ENCODE measurements at regions not wholly inside any gene's neighbourhood (a gene's known extent, or its start where the extent isn't known, plus 50 kb on each side); places are given as distances from the start of the nearest gene placed in this dataset.
A peak's percentile ranks its signal among the peaks of the same experiment; 100 is the strongest.

GRCh38 chr12:124504273-124505000 lies 63.0 kb downstream of the NCOR2 start:
- DNase-seq: no peak

GRCh38 chr12:124503305-124503704 lies 64.1 kb downstream of the NCOR2 start:
- DNase-seq: no peak

GRCh38 chr12:124502379-124502778 lies 65.0 kb downstream of the NCOR2 start:
- no peak for DNase-seq

- DNase-seq: no peak
These were observed 65.6 kb downstream of the NCOR2 start for GRCh38 chr12:124501827-124502226.

- DNase-seq: no peak
These were observed 66.3 kb downstream of the NCOR2 start for GRCh38 chr12:124501112-124501561.

GRCh38 chr12:124499898-124500244 lies 67.5 kb downstream of the NCOR2 start:
- no peak for DNase-seq

GRCh38 chr12:124499190-124499753 lies 68.1 kb downstream of the NCOR2 start:
- DNase-seq: no peak

GRCh38 chr12:124498275-124499189 lies 68.9 kb downstream of the NCOR2 start:
- peak; percentile 48 to 51 for DNase-seq

GRCh38 chr12:124497658-124498057 lies 69.8 kb downstream of the NCOR2 start:
- DNase-seq: no peak

- DNase-seq: peak; percentile 51 to 84
These were observed 70.4 kb downstream of the NCOR2 start for GRCh38 chr12:124497039-124497438.

GRCh38 chr12:124496584-124496983 lies 70.8 kb downstream of the NCOR2 start:
- DNase-seq: no peak

- DNase-seq: no peak
These were observed 72.0 kb downstream of the NCOR2 start for GRCh38 chr12:124495194-124495983.

GRCh38 chr12:124494751-124495129 lies 72.7 kb downstream of the NCOR2 start:
- no peak for DNase-seq

GRCh38 chr12:124493809-124494750 lies 73.3 kb downstream of the NCOR2 start:
- DNase-seq: peak; percentile 85 to 92

- no peak for DNase-seq
These were observed 74.3 kb downstream of the NCOR2 start for GRCh38 chr12:124492879-124493808.

- DNase-seq: no peak
These were observed 75.5 kb downstream of the NCOR2 start for GRCh38 chr12:124491856-124492420.

- no peak for DNase-seq
These were observed 76.1 kb downstream of the NCOR2 start for GRCh38 chr12:124491310-124491709.

- no peak for DNase-seq
These were observed 76.7 kb downstream of the NCOR2 start for GRCh38 chr12:124490584-124491305.

GRCh38 chr12:124489915-124490583 lies 77.4 kb downstream of the NCOR2 start:
- DNase-seq: no peak
